PC-3 (cell line): ENCODE measurements at regions not wholly inside any gene's neighbourhood (a gene's known extent, or its start where the extent isn't known, plus 50 kb on each side); places are given as distances from the start of the nearest gene placed in this dataset.
A peak's percentile ranks its signal among the peaks of the same experiment; 100 is the strongest.

Experiments used
- ATAC-seq: fragments of 200-7000 bp; cut with Tn5 transposase; 2 replicates; pipeline ENCODE4 v1.9.1; 2020; ENCODE audit warnings: mild to moderate bottlenecking, moderate library complexity
- BruUV-seq: library from RNA; stranded (reverse); fragments of 400-500 nt; replicated peaks from 2 replicates; lab custom pipeline; 2021; lab: Mats Ljungman, UMichigan
- CTCF ChIA-PET: fragments of 300-600 bp; sonication (Branson Sonifier 250); formaldehyde crosslinking; loops from one replicate; lab custom pipeline; 2022; ENCODE audit warnings: antibody characterized with exemption; lab: Charles Lee
- POLR2A ChIA-PET: fragments of 300-600 bp; sonication (Branson Sonifier 250); formaldehyde crosslinking; loops from one replicate; lab custom pipeline; 2022; ENCODE audit warnings: antibody characterized with exemption; ENCODE audit not compliant: unreplicated experiment; lab: Charles Lee
- DNase-seq: peaks from one replicate; pipeline ENCODE4 v3.0.0-alpha.2; 2015
- H2AFZ ChIP-seq: fragments of 300-600 bp; sonication (generic); 2 replicates; pipeline ENCODE4 v1.6.0; 2016; ENCODE audit warnings: antibody characterized with exemption, low read length
- H3F3A ChIP-seq: fragments of 300-600 bp; sonication (generic); one replicate; pipeline ENCODE4 v1.6.0; 2017; ENCODE audit warnings: antibody characterized with exemption, low read length, control low read depth, mild to moderate bottlenecking; ENCODE audit not compliant: unreplicated experiment
- H3K27ac ChIP-seq: fragments of 300-600 bp; sonication (generic); 2 replicates; pipeline ENCODE4 v1.5.1; 2016; ENCODE audit warnings: mild to moderate bottlenecking, low read length
- H3K27me3 ChIP-seq: fragments of 300-600 bp; sonication (generic); 2 replicates; pipeline ENCODE4 v1.6.1; 2016; ENCODE audit warnings: low read length, mixed read lengths
- H3K36me3 ChIP-seq: fragments of 300-600 bp; sonication (generic); 2 replicates; pipeline ENCODE4 v1.6.1; 2016; ENCODE audit warnings: low read depth, mixed run types, low read length, mixed read lengths
- H3K4me1 ChIP-seq: fragments of 300-600 bp; sonication (generic); 2 replicates; pipeline ENCODE4 v1.5.1; 2016; ENCODE audit warnings: low read length; ENCODE audit not compliant: insufficient read depth
- H3K4me2 ChIP-seq: fragments of 300-600 bp; sonication (generic); 2 replicates; pipeline ENCODE4 v1.6.0; 2016; ENCODE audit warnings: low read length
- H3K4me3 ChIP-seq: fragments of 300-600 bp; sonication (generic); 2 replicates; pipeline ENCODE4 v1.5.1; 2016; ENCODE audit warnings: mild to moderate bottlenecking, low read length, mixed read lengths
- H3K79me2 ChIP-seq: fragments of 300-600 bp; sonication (generic); 2 replicates; pipeline ENCODE4 v1.6.1; 2017; ENCODE audit warnings: low read length, mixed read lengths
- H3K9ac ChIP-seq: fragments of 300-600 bp; sonication (generic); 2 replicates; pipeline ENCODE4 v1.6.0; 2016; ENCODE audit warnings: mild to moderate bottlenecking, low read length
- H3K9me2 ChIP-seq: fragments of 300-600 bp; sonication (generic); replicated peaks from 2 replicates; pipeline ENCODE4 v1.6.1; 2016; ENCODE audit warnings: mixed run types, low read length, mixed read lengths
- H3K9me3 ChIP-seq: fragments of 300-600 bp; sonication (generic); 2 replicates; pipeline ENCODE4 v1.6.1; 2016; ENCODE audit warnings: low read length, mixed read lengths
- H4K20me1 ChIP-seq: fragments of 300-600 bp; sonication (generic); 2 replicates; pipeline ENCODE4 v1.6.1; 2016; ENCODE audit warnings: low read length, mixed read lengths
- EZH2 ChIP-seq: fragments of 300-600 bp; sonication (generic); IDR thresholded peaks from one replicate; pipeline ENCODE4 v1.6.1; 2017; ENCODE audit warnings: antibody characterized with exemption, mild to moderate bottlenecking, low read length; ENCODE audit not compliant: unreplicated experiment
- EZH2phosphoT487 ChIP-seq: fragments of 300-600 bp; sonication (generic); IDR thresholded peaks from 2 replicates; pipeline ENCODE4 v1.6.1; 2018; ENCODE audit warnings: mild to moderate bottlenecking, antibody characterized with exemption, low read length, borderline replicate concordance
- intact Hi-C: fragments of 100-400 bp; cut with micrococcal nuclease; formaldehyde crosslinking; loops from 2 replicates; pipeline ENCODE4 v1.9.0; 2023
- TF ChIP-seq, protein P1 (sequence below): fragments of 300-600 bp; sonication (generic); conservative IDR thresholded peaks from 2 replicates; pipeline ENCODE4 v1.5.1; 2017; ENCODE audit warnings: antibody characterized with exemption, low read depth, mild to moderate bottlenecking, low read length

DNA sequence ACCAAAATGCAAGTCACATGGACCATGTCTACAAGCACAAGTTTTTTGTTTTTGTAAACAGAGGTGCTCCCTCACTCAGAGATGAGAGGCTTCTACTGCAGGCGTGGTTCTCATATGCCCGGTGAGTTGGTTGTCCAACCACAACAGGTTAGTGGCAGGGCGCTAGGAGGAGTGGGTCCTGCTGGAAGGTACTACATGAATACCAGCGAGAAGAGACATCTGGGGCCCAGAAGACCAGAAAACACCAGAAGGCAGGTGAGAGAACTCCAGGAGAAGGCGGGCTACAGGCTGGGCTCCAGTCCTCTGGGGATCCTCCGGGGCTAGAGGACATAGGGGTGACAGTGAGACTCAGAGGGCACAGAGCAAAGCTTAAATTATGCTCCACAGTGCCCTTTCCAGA, 366.5 kb downstream of the MATN1 start:
- Histone ChIP-seq H3K9me3 (no peaks in the 10 kb centered on the region), H3K79me2 (no peaks in the 10 kb centered on the region), H3K4me1 (no peaks in the 10 kb centered on the region), H3K4me2 (no peak overlapping the region), H3K36me3 (no peaks in the 10 kb centered on the region), H3K9ac (no peak overlapping the region), H3K27ac (no peak overlapping the region), H4K20me1 (no peaks in the 10 kb centered on the region), H3F3A (no peaks in the 10 kb centered on the region), H3K9me2 (no peaks in the 10 kb centered on the region), H3K4me3 (no peak overlapping the region), H2AFZ (no peak overlapping the region), H3K27me3 (peaks cover 13% of the 10 kb centered on the region)
- intact Hi-C loops, result no loop called here
- no TSS peak for BruUV-seq
- DNase-seq (no peak), ATAC-seq (no peak)
- TF ChIP-seq EZH2phosphoT487 (no peak), EZH2 (no peak)
- TF ChIP-seq, protein P1, sequence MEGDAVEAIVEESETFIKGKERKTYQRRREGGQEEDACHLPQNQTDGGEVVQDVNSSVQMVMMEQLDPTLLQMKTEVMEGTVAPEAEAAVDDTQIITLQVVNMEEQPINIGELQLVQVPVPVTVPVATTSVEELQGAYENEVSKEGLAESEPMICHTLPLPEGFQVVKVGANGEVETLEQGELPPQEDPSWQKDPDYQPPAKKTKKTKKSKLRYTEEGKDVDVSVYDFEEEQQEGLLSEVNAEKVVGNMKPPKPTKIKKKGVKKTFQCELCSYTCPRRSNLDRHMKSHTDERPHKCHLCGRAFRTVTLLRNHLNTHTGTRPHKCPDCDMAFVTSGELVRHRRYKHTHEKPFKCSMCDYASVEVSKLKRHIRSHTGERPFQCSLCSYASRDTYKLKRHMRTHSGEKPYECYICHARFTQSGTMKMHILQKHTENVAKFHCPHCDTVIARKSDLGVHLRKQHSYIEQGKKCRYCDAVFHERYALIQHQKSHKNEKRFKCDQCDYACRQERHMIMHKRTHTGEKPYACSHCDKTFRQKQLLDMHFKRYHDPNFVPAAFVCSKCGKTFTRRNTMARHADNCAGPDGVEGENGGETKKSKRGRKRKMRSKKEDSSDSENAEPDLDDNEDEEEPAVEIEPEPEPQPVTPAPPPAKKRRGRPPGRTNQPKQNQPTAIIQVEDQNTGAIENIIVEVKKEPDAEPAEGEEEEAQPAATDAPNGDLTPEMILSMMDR, result no peak
- ChIA-PET CTCF (no interaction called here), POLR2A (no interaction called here)

DNA sequence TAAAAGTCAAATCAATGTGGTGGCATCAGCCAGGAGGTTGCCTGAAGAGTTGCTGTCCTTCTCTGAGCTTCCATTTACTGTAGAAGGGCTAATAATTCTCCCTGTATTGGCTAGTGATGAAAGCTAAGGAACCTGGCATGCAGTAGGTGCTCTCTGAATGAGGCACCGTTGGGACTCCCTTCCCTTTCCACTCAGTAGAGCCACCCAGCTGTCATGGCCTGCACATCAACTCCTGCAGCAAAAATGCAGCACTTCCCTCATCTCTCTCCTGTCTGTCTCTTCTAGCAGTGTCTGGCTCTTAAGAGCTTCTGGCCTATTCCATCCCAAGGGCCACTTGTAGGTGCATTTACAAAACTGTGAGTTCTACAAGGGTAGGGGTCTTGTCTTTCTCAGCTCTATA, 369.0 kb downstream of the MATN1 start:
- Histone ChIP-seq H3K4me2 (no peak overlapping the region), H3K27ac (no peak overlapping the region), H3K4me3 (no peak overlapping the region), H3K79me2 (no peaks in the 10 kb centered on the region), H3K9ac (no peak overlapping the region), H3F3A (no peaks in the 10 kb centered on the region), H3K9me3 (no peaks in the 10 kb centered on the region), H3K36me3 (no peaks in the 10 kb centered on the region), H3K4me1 (no peaks in the 10 kb centered on the region), H3K9me2 (no peaks in the 10 kb centered on the region), H3K27me3 (peaks cover 13% of the 10 kb centered on the region), H2AFZ (no peak overlapping the region), H4K20me1 (no peaks in the 10 kb centered on the region)
- intact Hi-C loops, result no loop called here
- ATAC-seq (no peak), DNase-seq (no peak)
- TF ChIP-seq EZH2, result no peak
- TF ChIP-seq EZH2phosphoT487, result no peak
- TF ChIP-seq, protein P1, result no peak
- ChIA-PET CTCF (interaction anchor here (1.0 kb wide), 1 partner anchor 26 kb away, joined by 5 read pairs; no protein-coding TSS in a partner anchor), POLR2A (no interaction called here)
- no TSS peak for BruUV-seq

DNA sequence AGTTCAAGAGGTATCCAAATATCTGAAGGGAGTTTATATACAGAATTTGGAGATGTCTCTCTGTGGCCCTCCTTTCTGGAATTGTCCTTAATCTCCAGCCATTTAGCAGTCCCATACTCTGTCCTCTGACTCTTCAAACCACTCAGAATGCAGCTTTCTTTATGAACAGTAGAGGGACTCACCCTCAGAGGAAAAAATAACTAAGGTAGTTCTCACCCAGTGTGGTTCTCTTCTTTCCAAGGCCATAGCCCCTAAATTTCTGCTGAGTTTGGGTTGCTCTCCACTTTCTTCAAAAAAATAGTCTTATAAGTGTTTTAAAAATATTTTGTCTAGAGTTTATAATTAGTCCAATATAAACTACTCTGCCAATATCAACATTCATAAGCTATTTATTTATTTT, 369.7 kb downstream of the MATN1 start:
- peak; percentile 18 for DNase-seq
- Histone ChIP-seq H2AFZ (no peak overlapping the region), H3F3A (no peaks in the 10 kb centered on the region), H3K4me2 (no peak overlapping the region), H3K79me2 (no peaks in the 10 kb centered on the region), H4K20me1 (no peaks in the 10 kb centered on the region), H3K27me3 (peaks cover 13% of the 10 kb centered on the region), H3K9me3 (no peaks in the 10 kb centered on the region), H3K9ac (no peak overlapping the region), H3K4me1 (no peaks in the 10 kb centered on the region), H3K9me2 (no peaks in the 10 kb centered on the region), H3K27ac (no peak overlapping the region), H3K36me3 (no peaks in the 10 kb centered on the region), H3K4me3 (no peak overlapping the region)
- ATAC-seq, result no peak; the same call in 1 of the 2 replicates
- POLR2A ChIA-PET, result interaction anchor here (0.6 kb wide), 1 partner anchor 258 kb away, joined by 3 read pairs; no protein-coding TSS in a partner anchor
- intact Hi-C loops, result no loop called here
- CTCF ChIA-PET, result interaction anchor here (0.6 to 1.0 kb wide), 2 partner anchors 27 to 426 kb away, joined by 3 to 5 read pairs; no protein-coding TSS in a partner anchor
- no peak for TF ChIP-seq EZH2phosphoT487
- no peak for TF ChIP-seq EZH2
- TF ChIP-seq, protein P1, result no peak; the same call in 1 of the 2 replicates
- no TSS peak for BruUV-seq
